Erythroblast (primary cell): ENCODE measurements at regions not wholly inside any gene's neighbourhood (a gene's known extent, or its start where the extent isn't known, plus 50 kb on each side); places are given as distances from the start of the nearest gene placed in this dataset.

ENCODE experiments used
- GATA1 ChIP-seq: IDR thresholded peaks from 2 replicates; pipeline ENCODE4 v1.6.1; 2011; ENCODE audit warnings: low read depth, mild to moderate bottlenecking, control low read depth, low read length, moderate library complexity
- POLR2A ChIP-seq: IDR thresholded peaks from 2 replicates; pipeline ENCODE4 v1.6.1; 2011; ENCODE audit warnings: mild to moderate bottlenecking, low read length

DNA sequence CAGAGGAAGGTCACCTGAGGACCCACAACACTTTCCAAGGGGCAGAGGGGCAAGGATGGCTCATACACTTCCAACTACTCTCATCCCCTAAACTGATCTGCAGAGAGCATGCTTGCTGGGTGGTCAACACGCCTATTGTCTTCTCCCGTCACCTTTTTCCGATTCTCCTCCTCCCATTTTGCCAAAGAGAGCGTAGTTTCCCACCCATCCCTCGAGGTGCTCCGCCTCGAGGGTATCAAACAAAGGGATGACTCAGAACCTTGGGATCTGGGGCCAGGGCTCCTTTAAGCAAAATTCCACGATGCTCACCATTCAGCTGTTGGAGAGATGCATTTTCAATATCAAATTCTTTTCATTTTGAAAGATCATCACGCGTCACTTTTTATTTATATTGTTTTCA lies 507.5 kb upstream of the SULF2 start:
- TF ChIP-seq POLR2A (no peak), GATA1 (no peak)
